Neural cell (in vitro differentiated cells): ENCODE measurements at regions not wholly inside any gene's neighbourhood (a gene's known extent, or its start where the extent isn't known, plus 50 kb on each side); places are given as distances from the start of the nearest gene placed in this dataset.

Experiments
- H2AFZ ChIP-seq: fragments of 200-600, 300-800 bp; sonication (generic), shearing (Covaris generic); 2 replicates; pipeline ENCODE4 v1.6.0; 2014; ENCODE audit warnings: low read depth, mild to moderate bottlenecking, antibody characterized with exemption, low read length, moderate library complexity
- H3F3A ChIP-seq: fragments of 200-600 bp; shearing (Covaris generic); 2 replicates; pipeline ENCODE4 v1.6.1; 2016; ENCODE audit warnings: mild to moderate bottlenecking, moderate library complexity, mixed read lengths, antibody characterized with exemption, low read length; ENCODE audit not compliant: insufficient read depth, poor library complexity, severe bottlenecking
- H3K27ac ChIP-seq: fragments of 200-600, 300-800 bp; sonication (generic), shearing (Covaris generic); 2 replicates; pipeline ENCODE4 v1.5.1; 2014; ENCODE audit warnings: mild to moderate bottlenecking, low read length, moderate library complexity
- H3K27me3 ChIP-seq: fragments of 300-800, 200-600 bp; sonication (generic), shearing (Covaris generic); 2 replicates; pipeline ENCODE4 v1.6.0; 2014; ENCODE audit warnings: mild to moderate bottlenecking, low read depth, low read length, moderate library complexity; ENCODE audit not compliant: insufficient read depth
- H3K36me3 ChIP-seq: fragments of 300-800, 200-600 bp; sonication (generic), shearing (Covaris generic); 2 replicates; pipeline ENCODE4 v1.5.1; 2014; ENCODE audit warnings: mild to moderate bottlenecking, antibody characterized with exemption, low read length, moderate library complexity; ENCODE audit not compliant: insufficient read depth
- H3K4me2 ChIP-seq: fragments of 300-800, 200-600 bp; sonication (generic), shearing (Covaris generic); 2 replicates; pipeline ENCODE4 v1.6.0; 2014; ENCODE audit warnings: mild to moderate bottlenecking, low read length
- H3K4me3 ChIP-seq: fragments of 300-800, 200-600 bp; sonication (generic), shearing (Covaris generic); 2 replicates; pipeline ENCODE4 v1.5.1; 2014; ENCODE audit warnings: mild to moderate bottlenecking, low read length, moderate library complexity
- H3K79me2 ChIP-seq: fragments of 200-600 bp; shearing (Covaris generic); replicated peaks from 2 replicates; pipeline ENCODE4 v1.6.0; 2014; ENCODE audit warnings: mild to moderate bottlenecking, low read length, moderate library complexity; ENCODE audit not compliant: insufficient read depth
- H3K9ac ChIP-seq: fragments of 300-800, 200-600 bp; sonication (generic), shearing (Covaris generic); 2 replicates; pipeline ENCODE4 v1.6.1; 2016; ENCODE audit warnings: mild to moderate bottlenecking, low read length, mixed read lengths
- H3K9me2 ChIP-seq: fragments of 200-600 bp; shearing (Covaris generic); 2 replicates; pipeline ENCODE4 v1.6.1; 2016; ENCODE audit warnings: mild to moderate bottlenecking, low read length, mixed read lengths; ENCODE audit not compliant: insufficient read depth
- H3K9me3 ChIP-seq: fragments of 200-600, 300-800 bp; sonication (generic), shearing (Covaris generic); 2 replicates; pipeline ENCODE4 v1.6.1; 2016; ENCODE audit warnings: mild to moderate bottlenecking, mixed run types, low read length, moderate library complexity, mixed read lengths
- H4K20me1 ChIP-seq: fragments of 200-600 bp; shearing (Covaris generic); 2 replicates; pipeline ENCODE4 v1.6.1; 2016; ENCODE audit warnings: mild to moderate bottlenecking, mixed run types; ENCODE audit not compliant: insufficient read depth
- EP300 ChIP-seq: fragments of 450-650 bp; conservative IDR thresholded peaks from 2 replicates; pipeline ENCODE4 v1.6.1; 2014; ENCODE audit warnings: antibody characterized with exemption, mild to moderate bottlenecking, moderate library complexity; ENCODE audit not compliant: poor library complexity, severe bottlenecking
- EZH2 ChIP-seq: fragments of 200-600, 300-800 bp; shearing (Covaris generic), sonication (generic); IDR thresholded peaks from 2 replicates; pipeline ENCODE4 v1.6.1; 2014; ENCODE audit warnings: antibody characterized with exemption, low read length, borderline replicate concordance, mild to moderate bottlenecking; ENCODE audit not compliant: insufficient read depth, poor library complexity, severe bottlenecking
- MXI1 ChIP-seq: fragments of 450-650 bp; conservative IDR thresholded peaks from 2 replicates; pipeline ENCODE4 v1.6.1; 2014; ENCODE audit warnings: antibody characterized with exemption, mild to moderate bottlenecking; ENCODE audit not compliant: poor library complexity, severe bottlenecking
- POLR2AphosphoS5 ChIP-seq: IDR thresholded peaks from 2 replicates; pipeline ENCODE4 v1.6.1; 2012
- RAD21 ChIP-seq: fragments of 450-650 bp; conservative IDR thresholded peaks from 2 replicates; pipeline ENCODE4 v1.6.1; 2014; ENCODE audit warnings: antibody characterized with exemption, mild to moderate bottlenecking, moderate library complexity
- SMC3 ChIP-seq: fragments of 450-650 bp; conservative IDR thresholded peaks from 2 replicates; pipeline ENCODE4 v1.6.1; 2014; ENCODE audit warnings: antibody characterized with exemption, mild to moderate bottlenecking, moderate library complexity; ENCODE audit not compliant: poor library complexity
- TAF1 ChIP-seq: IDR thresholded peaks from 2 replicates; pipeline ENCODE4 v1.6.1; 2012; ENCODE audit warnings: low read depth
- TF ChIP-seq, protein P1 (sequence below): IDR thresholded peaks from 2 replicates; pipeline ENCODE4 v1.6.1; 2012; ENCODE audit warnings: borderline replicate concordance
- TF ChIP-seq, protein P2 (sequence below): fragments of 450-650 bp; IDR thresholded peaks from 2 replicates; pipeline ENCODE4 v1.5.1; 2014; ENCODE audit warnings: antibody characterized with exemption, mild to moderate bottlenecking, moderate library complexity; ENCODE audit not compliant: poor library complexity, severe bottlenecking

DNA sequence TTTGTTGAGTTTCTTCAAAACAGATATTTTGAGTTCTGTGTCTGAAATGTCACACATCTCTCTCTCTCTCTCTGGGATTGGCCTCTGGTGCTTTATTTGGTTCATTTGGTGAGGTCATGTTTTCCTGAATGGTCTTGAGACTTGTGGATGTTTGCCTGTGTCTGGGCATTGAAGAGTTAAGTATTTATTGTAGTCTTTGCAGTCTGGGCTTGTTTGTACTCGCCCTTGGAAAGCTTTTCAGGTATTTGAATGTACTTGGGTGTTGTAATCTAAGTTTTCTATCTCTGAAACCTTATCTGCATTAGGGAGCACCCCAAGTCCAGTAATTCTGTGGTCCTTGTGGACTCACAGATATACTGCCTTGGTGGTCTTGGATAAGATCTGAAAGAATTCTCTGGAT lies 106.7 kb upstream of the PRSS58 start:
- Histone ChIP-seq H3K9me2 (no peaks in the 10 kb centered on the region), H3K4me2 (no peak overlapping the region), H3K36me3 (no peaks in the 10 kb centered on the region), H2AFZ (no peak overlapping the region), H3K9ac (no peak overlapping the region), H3K9me3 (peaks cover 6% of the 10 kb centered on the region), H4K20me1 (no peaks in the 10 kb centered on the region), H3K79me2 (no peaks in the 10 kb centered on the region), H3K4me3 (no peak overlapping the region), H3K27ac (no peak overlapping the region), H3F3A (no peaks in the 10 kb centered on the region), H3K27me3 (no peaks in the 10 kb centered on the region)
- TF ChIP-seq, protein P1, sequence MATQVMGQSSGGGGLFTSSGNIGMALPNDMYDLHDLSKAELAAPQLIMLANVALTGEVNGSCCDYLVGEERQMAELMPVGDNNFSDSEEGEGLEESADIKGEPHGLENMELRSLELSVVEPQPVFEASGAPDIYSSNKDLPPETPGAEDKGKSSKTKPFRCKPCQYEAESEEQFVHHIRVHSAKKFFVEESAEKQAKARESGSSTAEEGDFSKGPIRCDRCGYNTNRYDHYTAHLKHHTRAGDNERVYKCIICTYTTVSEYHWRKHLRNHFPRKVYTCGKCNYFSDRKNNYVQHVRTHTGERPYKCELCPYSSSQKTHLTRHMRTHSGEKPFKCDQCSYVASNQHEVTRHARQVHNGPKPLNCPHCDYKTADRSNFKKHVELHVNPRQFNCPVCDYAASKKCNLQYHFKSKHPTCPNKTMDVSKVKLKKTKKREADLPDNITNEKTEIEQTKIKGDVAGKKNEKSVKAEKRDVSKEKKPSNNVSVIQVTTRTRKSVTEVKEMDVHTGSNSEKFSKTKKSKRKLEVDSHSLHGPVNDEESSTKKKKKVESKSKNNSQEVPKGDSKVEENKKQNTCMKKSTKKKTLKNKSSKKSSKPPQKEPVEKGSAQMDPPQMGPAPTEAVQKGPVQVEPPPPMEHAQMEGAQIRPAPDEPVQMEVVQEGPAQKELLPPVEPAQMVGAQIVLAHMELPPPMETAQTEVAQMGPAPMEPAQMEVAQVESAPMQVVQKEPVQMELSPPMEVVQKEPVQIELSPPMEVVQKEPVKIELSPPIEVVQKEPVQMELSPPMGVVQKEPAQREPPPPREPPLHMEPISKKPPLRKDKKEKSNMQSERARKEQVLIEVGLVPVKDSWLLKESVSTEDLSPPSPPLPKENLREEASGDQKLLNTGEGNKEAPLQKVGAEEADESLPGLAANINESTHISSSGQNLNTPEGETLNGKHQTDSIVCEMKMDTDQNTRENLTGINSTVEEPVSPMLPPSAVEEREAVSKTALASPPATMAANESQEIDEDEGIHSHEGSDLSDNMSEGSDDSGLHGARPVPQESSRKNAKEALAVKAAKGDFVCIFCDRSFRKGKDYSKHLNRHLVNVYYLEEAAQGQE: no peak
- TF ChIP-seq POLR2AphosphoS5 (no peak), EZH2 (no peak), MXI1 (no peak), RAD21 (no peak), EP300 (no peak), SMC3 (no peak), TAF1 (no peak)
- TF ChIP-seq, protein P2, sequence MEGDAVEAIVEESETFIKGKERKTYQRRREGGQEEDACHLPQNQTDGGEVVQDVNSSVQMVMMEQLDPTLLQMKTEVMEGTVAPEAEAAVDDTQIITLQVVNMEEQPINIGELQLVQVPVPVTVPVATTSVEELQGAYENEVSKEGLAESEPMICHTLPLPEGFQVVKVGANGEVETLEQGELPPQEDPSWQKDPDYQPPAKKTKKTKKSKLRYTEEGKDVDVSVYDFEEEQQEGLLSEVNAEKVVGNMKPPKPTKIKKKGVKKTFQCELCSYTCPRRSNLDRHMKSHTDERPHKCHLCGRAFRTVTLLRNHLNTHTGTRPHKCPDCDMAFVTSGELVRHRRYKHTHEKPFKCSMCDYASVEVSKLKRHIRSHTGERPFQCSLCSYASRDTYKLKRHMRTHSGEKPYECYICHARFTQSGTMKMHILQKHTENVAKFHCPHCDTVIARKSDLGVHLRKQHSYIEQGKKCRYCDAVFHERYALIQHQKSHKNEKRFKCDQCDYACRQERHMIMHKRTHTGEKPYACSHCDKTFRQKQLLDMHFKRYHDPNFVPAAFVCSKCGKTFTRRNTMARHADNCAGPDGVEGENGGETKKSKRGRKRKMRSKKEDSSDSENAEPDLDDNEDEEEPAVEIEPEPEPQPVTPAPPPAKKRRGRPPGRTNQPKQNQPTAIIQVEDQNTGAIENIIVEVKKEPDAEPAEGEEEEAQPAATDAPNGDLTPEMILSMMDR: no peak

DNA sequence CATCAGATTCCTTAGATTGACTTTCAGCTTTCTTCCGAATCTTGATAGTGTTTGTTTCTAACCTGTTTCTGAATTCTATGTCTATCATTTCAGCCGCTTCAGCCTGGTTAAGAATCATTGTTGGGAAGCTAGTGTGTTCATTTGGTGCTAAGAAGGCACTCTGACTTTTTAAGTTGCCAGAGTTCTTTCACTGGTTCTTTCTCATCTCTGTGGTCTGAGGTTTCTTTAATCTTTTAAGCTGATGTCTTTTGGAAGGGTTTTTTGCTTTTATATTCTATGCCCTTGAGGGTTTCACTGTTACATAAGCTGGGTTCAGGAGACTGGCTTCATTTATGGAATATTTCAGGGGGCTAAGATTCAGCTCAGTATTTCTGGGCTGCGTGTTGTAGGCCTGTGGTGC lies 104.5 kb upstream of the PRSS58 start:
- Histone ChIP-seq H3K9me3 (no peaks in the 10 kb centered on the region), H3K4me2 (no peak overlapping the region), H3K27me3 (no peaks in the 10 kb centered on the region), H3F3A (no peaks in the 10 kb centered on the region), H3K27ac (no peak overlapping the region), H3K9ac (no peak overlapping the region), H3K36me3 (no peaks in the 10 kb centered on the region), H3K79me2 (no peaks in the 10 kb centered on the region), H3K9me2 (no peaks in the 10 kb centered on the region), H3K4me3 (no peak overlapping the region), H2AFZ (no peak overlapping the region), H4K20me1 (no peaks in the 10 kb centered on the region)
- TF ChIP-seq EP300 (no peak), MXI1 (no peak), SMC3 (no peak), TAF1 (no peak), POLR2AphosphoS5 (no peak), RAD21 (no peak)
- TF ChIP-seq, protein P2: no peak
- TF ChIP-seq, protein P1: no peak
